ENCODE measurements at regions not wholly inside any gene's neighbourhood (a gene's known extent, or its start where the extent isn't known, plus 50 kb on each side); places are given as distances from the start of the nearest gene placed in this dataset.

DNA sequence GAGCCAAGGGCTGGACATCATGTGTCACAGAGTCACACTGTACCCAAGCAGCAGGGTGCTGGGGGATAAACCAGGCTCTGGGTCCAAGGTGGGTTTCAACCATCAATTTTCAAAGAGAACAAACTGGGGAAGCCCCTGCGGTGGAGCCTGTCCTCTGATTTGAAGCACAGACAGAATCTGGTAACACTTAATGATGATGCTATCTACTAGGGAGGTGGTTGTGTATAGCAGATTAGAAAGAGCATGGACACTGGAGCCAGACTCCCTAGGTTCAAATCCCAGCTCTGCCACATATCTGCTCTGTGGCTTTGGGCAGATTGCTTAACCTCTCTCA is 204.9 kb upstream of the ZMIZ1 start:
- Histone ChIP-seq H3K27me3 (no peaks in the 10 kb centered on the region), H3K4me3 (no peak overlapping the region), H3K27ac (no peak overlapping the region), H3K4me1 (no peaks in the 10 kb centered on the region), H3K9me3 (no peaks in the 10 kb centered on the region), H3K36me3 (no peaks in the 10 kb centered on the region)
- no peak for TF ChIP-seq CTCF (IDR thresholded peaks at IDR 0.05)
- no peak for ATAC-seq
- intact Hi-C loops (cut with DNase I): no loop called here
- no peak for DNase-seq

- Histone ChIP-seq H3K36me3 (no peaks in the 10 kb centered on the region), H3K9me3 (no peaks in the 10 kb centered on the region), H3K4me1 (no peaks in the 10 kb centered on the region), H3K27me3 (no peaks in the 10 kb centered on the region), H3K4me3 (no peak overlapping the region), H3K27ac (no peak overlapping the region)
- TF ChIP-seq CTCF (IDR thresholded peaks at IDR 0.05): no peak
- intact Hi-C loops (cut with DNase I): no loop called here
- peak in 1 of 4 donors; percentile 43 for DNase-seq
- no peak for ATAC-seq
Observed at GRCh38 chr10:78864761-78865537, 203.8 kb upstream of the ZMIZ1 start.

- no peaks in the 10 kb centered on the region for H3K4me1 ChIP-seq
- no peak overlapping the region for H3K4me3 ChIP-seq
- ATAC-seq (no peak), DNase-seq (no peak)
- no peaks in the 10 kb centered on the region for H3K27me3 ChIP-seq
- H3K36me3 ChIP-seq: no peaks in the 10 kb centered on the region
- no peaks in the 10 kb centered on the region for H3K9me3 ChIP-seq
- H3K27ac ChIP-seq: no peak overlapping the region
- intact Hi-C loops (cut with DNase I): no loop called here
- TF ChIP-seq CTCF (IDR thresholded peaks at IDR 0.05): no peak
Observed at GRCh38 chr10:78865538-78865875, 203.3 kb upstream of the ZMIZ1 start.

- no peak for ATAC-seq
- peak in 1 of 4 donors; percentile 33 for DNase-seq
- H3K9me3 ChIP-seq: no peaks in the 10 kb centered on the region
- no peaks in the 10 kb centered on the region for H3K27me3 ChIP-seq
- H3K36me3 ChIP-seq: no peaks in the 10 kb centered on the region
- intact Hi-C loops (cut with DNase I): no loop called here
- H3K4me1 ChIP-seq: no peaks in the 10 kb centered on the region
- TF ChIP-seq CTCF (IDR thresholded peaks at IDR 0.05): no peak
- H3K27ac ChIP-seq: no peak overlapping the region
- no peak overlapping the region for H3K4me3 ChIP-seq
Observed at GRCh38 chr10:78865931-78866717, 202.6 kb upstream of the ZMIZ1 start.

- intact Hi-C loops (cut with DNase I): no loop called here
- DNase-seq: no peak
- Histone ChIP-seq H3K27ac (no peak overlapping the region), H3K4me1 (no peaks in the 10 kb centered on the region), H3K4me3 (no peak overlapping the region), H3K27me3 (no peaks in the 10 kb centered on the region), H3K9me3 (no peaks in the 10 kb centered on the region), H3K36me3 (no peaks in the 10 kb centered on the region)
- TF ChIP-seq CTCF (IDR thresholded peaks at IDR 0.05): no peak
- no peak for ATAC-seq
Observed at GRCh38 chr10:78866731-78867554, 201.8 kb upstream of the ZMIZ1 start.

Measured in left lung (tissue), 4 donors.